Thymus (tissue), 11 donors: ENCODE measurements at regions not wholly inside any gene's neighbourhood (a gene's known extent, or its start where the extent isn't known, plus 50 kb on each side); places are given as distances from the start of the nearest gene placed in this dataset.

ENCODE experiments used
- DNase-seq, 9 donors: peaks; one replicate each; pipeline ENCODE4 v3.0.0-alpha.2; 2013; ENCODE audit warnings: low spot score in 9 of 9, low read depth in 6 of 9, missing footprints in 1 of 9
- H3K27ac ChIP-seq, 2 donors: one replicate each; pipeline ENCODE4 v1.5.1; 2013; ENCODE audit warnings: control low read depth in 1 of 2, low read depth in 1 of 2, low read length in 1 of 2, mild to moderate bottlenecking in 1 of 2, moderate library complexity in 1 of 2
- H3K27me3 ChIP-seq, 2 donors: one replicate each; pipeline ENCODE4 v1.5.1; 2013; ENCODE audit warnings: low read length in 1 of 2; ENCODE audit not compliant: control insufficient read depth in 2 of 2, insufficient read depth in 1 of 2
- H3K36me3 ChIP-seq, 2 donors: one replicate each; pipeline ENCODE4 v1.5.1; 2013; ENCODE audit warnings: low read length in 1 of 2, mild to moderate bottlenecking in 1 of 2, moderate library complexity in 1 of 2; ENCODE audit not compliant: control insufficient read depth in 2 of 2, insufficient read depth in 2 of 2
- H3K4me1 ChIP-seq, 2 donors: one replicate each; pipeline ENCODE4 v1.5.1; 2013; ENCODE audit warnings: low read length in 2 of 2; ENCODE audit not compliant: control insufficient read depth in 2 of 2, insufficient read depth in 2 of 2
- H3K4me3 ChIP-seq, 2 donors: one replicate each; pipeline ENCODE4 v1.5.1; 2013; ENCODE audit warnings: low read length in 2 of 2, control low read depth in 1 of 2, mild to moderate bottlenecking in 1 of 2
- H3K9me3 ChIP-seq, 2 donors: one replicate each; pipeline ENCODE4 v1.5.1; 2013; ENCODE audit warnings: low read length in 1 of 2, mild to moderate bottlenecking in 1 of 2; ENCODE audit not compliant: control insufficient read depth in 2 of 2, insufficient read depth in 1 of 2
- WGBS: extraction: QIAGEN DNeasy Blood & Tissue Kit; methylation state at CpG from one replicate; pipeline ENCODE4 v1.1.7; 2013; 5-methylcytosine and 5-hydroxymethylcytosine counted together
- donor health status: healthy.

GRCh38 chr2:147646818-147647468 lies 197.9 kb upstream of the ACVR2A start:
- Histone ChIP-seq H3K4me3 (no peak overlapping the region), H3K27me3 (no peaks in the 10 kb centered on the region), H3K9me3 (no peaks in the 10 kb centered on the region), H3K27ac (no peak overlapping the region), H3K4me1 (no peaks in the 10 kb centered on the region), H3K36me3 (no peaks in the 10 kb centered on the region)
- DNase-seq: no peak
- 97% methylated on average over 7 of the region's 7 CpGs for WGBS

GRCh38 chr2:147644491-147644890 lies 200.3 kb upstream of the ACVR2A start:
- no peak for DNase-seq
- WGBS: 95% methylated on average over 4 of the region's 4 CpGs
- no peaks in the 10 kb centered on the region for H3K4me1 ChIP-seq
- H3K4me3 ChIP-seq: no peak overlapping the region
- H3K36me3 ChIP-seq: no peaks in the 10 kb centered on the region
- no peaks in the 10 kb centered on the region for H3K9me3 ChIP-seq
- H3K27ac ChIP-seq: no peak overlapping the region
- no peaks in the 10 kb centered on the region for H3K27me3 ChIP-seq

DNA sequence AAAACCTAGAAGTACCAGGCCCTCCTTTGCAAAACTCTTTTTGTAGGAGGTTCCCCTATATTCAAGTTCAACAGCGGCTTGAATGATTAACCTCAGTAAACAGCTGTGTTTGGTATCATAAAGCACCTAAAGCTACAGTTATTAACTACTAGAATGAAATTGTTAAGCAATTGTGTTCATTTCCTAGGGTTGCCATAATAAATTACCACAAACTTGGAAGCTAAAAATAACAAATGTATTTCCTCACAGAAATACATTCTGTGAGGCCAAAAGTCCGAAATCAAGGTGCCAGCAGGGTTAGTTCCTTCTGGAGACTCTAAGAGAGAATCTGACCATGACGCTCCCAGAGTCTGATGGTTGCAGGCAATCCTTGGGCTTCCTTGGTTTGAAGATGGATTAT lies 202.1 kb upstream of the ACVR2A start:
- WGBS: 92% methylated on average over 3 of the region's 3 CpGs
- no peak for DNase-seq
- Histone ChIP-seq H3K27me3 (no peaks in the 10 kb centered on the region), H3K4me1 (no peaks in the 10 kb centered on the region), H3K9me3 (no peaks in the 10 kb centered on the region), H3K27ac (no peak overlapping the region), H3K4me3 (no peak overlapping the region), H3K36me3 (no peaks in the 10 kb centered on the region)

GRCh38 chr2:147641651-147642050 lies 203.2 kb upstream of the ACVR2A start:
- H3K4me1 ChIP-seq: no peaks in the 10 kb centered on the region
- H3K9me3 ChIP-seq: no peaks in the 10 kb centered on the region
- H3K4me3 ChIP-seq: no peak overlapping the region
- no peaks in the 10 kb centered on the region for H3K27me3 ChIP-seq
- H3K36me3 ChIP-seq: no peaks in the 10 kb centered on the region
- 94% methylated on average over 3 of the region's 3 CpGs for WGBS
- no peak for DNase-seq
- H3K27ac ChIP-seq: no peak overlapping the region

- WGBS: 90% methylated on average over 2 of the region's 2 CpGs
- H3K27ac ChIP-seq: no peak overlapping the region
- no peaks in the 10 kb centered on the region for H3K36me3 ChIP-seq
- DNase-seq: no peak
- H3K27me3 ChIP-seq: no peaks in the 10 kb centered on the region
- H3K9me3 ChIP-seq: no peaks in the 10 kb centered on the region
- H3K4me3 ChIP-seq: no peak overlapping the region
- no peaks in the 10 kb centered on the region for H3K4me1 ChIP-seq
Measured at GRCh38 chr2:147639891-147640290, 204.9 kb upstream of the ACVR2A start.

DNA sequence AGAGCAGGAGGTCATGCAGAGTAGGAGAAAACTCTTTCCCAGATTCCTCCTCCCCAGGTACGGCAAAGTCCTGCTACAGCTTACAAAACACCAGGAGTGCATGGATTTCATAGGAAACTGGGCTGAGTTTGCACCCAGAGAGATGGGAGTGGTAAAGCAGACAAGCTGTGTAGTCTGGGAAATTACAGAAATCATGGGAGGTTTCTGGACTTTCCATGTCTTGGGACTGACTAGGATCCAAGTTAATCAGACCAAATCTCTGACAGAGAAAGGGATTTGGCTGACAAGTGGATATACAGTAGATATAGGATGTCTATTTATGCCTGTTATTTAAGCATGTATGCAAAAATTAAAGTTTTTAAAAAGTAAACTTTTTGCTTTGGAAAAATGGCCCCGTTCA lies 205.4 kb upstream of the ACVR2A start:
- Histone ChIP-seq H3K9me3 (no peaks in the 10 kb centered on the region), H3K4me1 (no peaks in the 10 kb centered on the region), H3K4me3 (no peak overlapping the region), H3K27ac (no peak overlapping the region), H3K36me3 (no peaks in the 10 kb centered on the region), H3K27me3 (no peaks in the 10 kb centered on the region)
- no peak for DNase-seq
- 94% methylated on average over 2 of the region's 2 CpGs for WGBS

DNA sequence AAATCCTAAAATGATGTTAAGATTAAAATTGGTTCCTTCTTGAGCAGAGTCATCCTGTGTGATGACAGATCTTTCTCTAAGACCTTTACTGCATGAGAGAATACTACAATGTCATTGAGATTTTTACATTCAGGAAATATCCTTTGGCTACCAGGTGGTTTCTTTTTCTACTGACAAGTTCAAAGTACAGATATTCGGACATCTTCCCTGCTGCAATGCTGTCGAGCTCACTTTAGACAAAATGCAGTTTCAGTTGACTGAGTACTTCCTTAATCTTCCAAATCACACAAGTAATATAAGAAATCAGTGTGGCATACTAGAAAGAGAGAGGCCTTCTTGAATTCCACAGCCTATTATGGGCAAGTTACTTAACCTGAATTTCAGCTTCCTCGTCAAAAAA lies 207.9 kb upstream of the ACVR2A start:
- DNase-seq: no peak
- no peaks in the 10 kb centered on the region for H3K4me1 ChIP-seq
- 41% methylated on average over 3 of the region's 3 CpGs for WGBS
- no peaks in the 10 kb centered on the region for H3K9me3 ChIP-seq
- no peak overlapping the region for H3K4me3 ChIP-seq
- no peak overlapping the region for H3K27ac ChIP-seq
- no peaks in the 10 kb centered on the region for H3K36me3 ChIP-seq
- no peaks in the 10 kb centered on the region for H3K27me3 ChIP-seq

DNA sequence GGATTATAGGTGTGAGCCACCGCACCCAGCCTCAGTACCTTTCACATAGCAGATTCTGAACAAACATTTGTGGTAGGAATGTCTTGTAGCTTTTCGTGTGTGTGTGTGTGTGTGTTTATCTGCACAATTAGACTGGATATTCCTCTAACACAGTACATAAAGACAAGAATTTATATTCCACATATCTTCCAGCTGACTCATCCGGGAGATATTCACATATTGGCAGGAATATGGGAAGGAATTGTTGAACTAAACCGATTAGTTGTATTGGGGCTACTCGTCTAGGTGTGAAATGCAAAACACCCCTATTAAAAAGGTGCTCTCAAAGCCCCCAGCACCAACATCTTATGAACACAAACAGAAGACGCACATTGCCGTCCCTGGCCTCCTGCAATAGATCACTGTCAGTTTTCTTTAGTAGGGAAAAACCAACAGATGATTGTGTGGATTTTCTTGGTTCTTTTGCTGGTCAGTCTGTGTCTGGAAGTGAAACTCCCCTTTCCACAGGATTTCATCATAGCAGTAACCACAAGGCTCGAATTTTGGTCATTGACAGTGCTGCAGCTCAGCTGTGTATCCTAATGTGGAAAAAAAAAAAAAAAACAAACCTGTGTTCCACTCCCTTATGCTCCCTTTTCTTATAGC lies 208.5 kb upstream of the ACVR2A start:
- Histone ChIP-seq H3K36me3 (no peaks in the 10 kb centered on the region), H3K27ac (peak overlapping the region in 1 of 2 donors; percentile 34), H3K4me1 (no peaks in the 10 kb centered on the region), H3K9me3 (no peaks in the 10 kb centered on the region), H3K27me3 (no peaks in the 10 kb centered on the region), H3K4me3 (no peak overlapping the region)
- DNase-seq: peak in 1 of 9 donors; percentile 23
- WGBS: 85% methylated on average over 8 of the region's 8 CpGs

DNA sequence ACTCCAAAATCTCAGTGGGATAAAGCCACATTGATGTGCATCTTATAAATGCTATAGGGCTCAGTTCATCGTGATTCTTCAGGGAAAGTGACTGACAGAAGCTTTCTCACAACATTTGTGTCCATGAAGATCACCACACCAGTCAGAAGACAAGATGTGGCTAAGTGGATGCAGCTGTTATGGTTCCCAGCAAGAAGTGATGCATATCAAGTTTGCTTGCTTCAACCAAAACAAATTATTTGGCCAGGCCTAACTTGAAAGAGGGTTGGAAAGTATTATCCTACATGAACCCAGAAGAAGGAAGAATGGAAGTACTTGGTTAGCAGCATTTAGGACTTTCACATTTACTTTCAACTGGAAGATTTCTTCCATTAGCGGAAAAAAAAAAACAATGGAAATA lies 210.0 kb upstream of the ACVR2A start:
- no peaks in the 10 kb centered on the region for H3K4me1 ChIP-seq
- no peaks in the 10 kb centered on the region for H3K27me3 ChIP-seq
- no peaks in the 10 kb centered on the region for H3K36me3 ChIP-seq
- H3K9me3 ChIP-seq: no peaks in the 10 kb centered on the region
- 94% methylated on average over 2 of the region's 2 CpGs for WGBS
- H3K27ac ChIP-seq: no peak overlapping the region
- no peak for DNase-seq
- H3K4me3 ChIP-seq: no peak overlapping the region
